ENCODE measurements at regions not wholly inside any gene's neighbourhood (a gene's known extent, or its start where the extent isn't known, plus 50 kb on each side); places are given as distances from the start of the nearest gene placed in this dataset.
A peak's percentile ranks its signal among the peaks of the same experiment; 100 is the strongest.

- DNase-seq (ENCODE audit: low spot score): peak; percentile 36
Observed at GRCh38 chr13:40115426-40115825, 460.0 kb downstream of the COG6 start.

- peak; percentile 93 for DNase-seq (ENCODE audit: low spot score)
Observed at GRCh38 chr13:40116008-40116407, 460.5 kb downstream of the COG6 start.

- DNase-seq (ENCODE audit: low spot score): no peak
Observed at GRCh38 chr13:40118337-40118736, 462.9 kb downstream of the COG6 start.

- DNase-seq (ENCODE audit: low spot score): no peak
Observed at GRCh38 chr13:40119852-40120251, 464.4 kb downstream of the COG6 start.

- DNase-seq (ENCODE audit: low spot score): no peak
Observed at GRCh38 chr13:40120288-40120687, 464.8 kb downstream of the COG6 start.

- no peak for DNase-seq (ENCODE audit: low spot score)
Observed at GRCh38 chr13:40120781-40121180, 465.3 kb downstream of the COG6 start.

GRCh38 chr13:40121722-40122121 is 466.3 kb downstream of the COG6 start:
- DNase-seq (ENCODE audit: low spot score): no peak

- no peak for DNase-seq (ENCODE audit: low spot score)
Observed at GRCh38 chr13:40123962-40124632, 468.6 kb downstream of the COG6 start.

- DNase-seq (ENCODE audit: low spot score): no peak
Observed at GRCh38 chr13:40124633-40125015, 469.2 kb downstream of the COG6 start.

GRCh38 chr13:40125336-40125735 is 469.9 kb downstream of the COG6 start:
- no peak for DNase-seq (ENCODE audit: low spot score)

GRCh38 chr13:40126306-40127085 is 471.0 kb downstream of the COG6 start:
- no peak for DNase-seq (ENCODE audit: low spot score)

- DNase-seq (ENCODE audit: low spot score): no peak
Observed at GRCh38 chr13:40127476-40127875, 472.0 kb downstream of the COG6 start.

GRCh38 chr13:40127925-40128324 is 472.5 kb downstream of the COG6 start:
- no peak for DNase-seq (ENCODE audit: low spot score)

GRCh38 chr13:40129467-40129866 is 474.0 kb downstream of the COG6 start:
- DNase-seq (ENCODE audit: low spot score): no peak

GRCh38 chr13:40130871-40131636 is 475.6 kb downstream of the COG6 start:
- peak; percentile 38 for DNase-seq (ENCODE audit: low spot score)

- DNase-seq (ENCODE audit: low spot score): no peak
Observed at GRCh38 chr13:40132249-40132648, 476.8 kb downstream of the COG6 start.

- DNase-seq (ENCODE audit: low spot score): no peak
Observed at GRCh38 chr13:40136896-40137295, 481.4 kb downstream of the COG6 start.

GRCh38 chr13:40137400-40137799 is 481.9 kb downstream of the COG6 start:
- no peak for DNase-seq (ENCODE audit: low spot score)

- no peak for DNase-seq (ENCODE audit: low spot score)
Observed at GRCh38 chr13:40139896-40140520, 484.5 kb downstream of the COG6 start.

- no peak for DNase-seq (ENCODE audit: low spot score)
Observed at GRCh38 chr13:40141859-40142555, 486.5 kb downstream of the COG6 start.

- no peak for DNase-seq (ENCODE audit: low spot score)
Observed at GRCh38 chr13:40143106-40143505, 487.6 kb downstream of the COG6 start.

- no peak for DNase-seq (ENCODE audit: low spot score)
Observed at GRCh38 chr13:40143559-40143958, 488.1 kb downstream of the COG6 start.

All from LoVo (cell line).